NCI-H146 (cell line): ENCODE measurements at regions not wholly inside any gene's neighbourhood (a gene's known extent, or its start where the extent isn't known, plus 50 kb on each side); places are given as distances from the start of the nearest gene placed in this dataset.
"Not testable (repeated sequence)": the region's sequence is repeated elsewhere in the genome, so short reads cannot be mapped to it uniquely, and the experiment has no call there.

Source experiments
- DNase-seq: peaks from one replicate; lab custom pipeline; 2025; lab: John Stamatoyannopoulos, UW

DNA sequence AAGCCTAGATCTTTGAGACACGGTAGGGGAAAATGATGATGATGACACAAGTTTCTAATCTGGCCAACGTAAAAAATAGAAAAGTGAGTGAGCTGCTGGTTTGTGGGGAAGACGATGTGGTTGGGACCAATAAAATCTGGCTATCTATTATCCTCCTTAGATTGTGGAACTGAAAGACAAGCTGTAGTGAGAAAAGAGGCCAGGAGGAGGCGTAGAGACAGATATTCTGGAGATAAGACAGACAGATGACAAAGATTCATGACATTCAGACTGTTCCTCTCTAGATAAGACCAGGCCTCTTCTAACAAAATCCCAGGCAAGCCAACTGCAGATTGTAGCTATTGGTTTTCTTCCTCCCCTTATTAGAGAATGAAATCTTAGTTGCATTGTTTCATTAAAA, 376.3 kb upstream of the UBE2E3 start:
- peak; percentile 9 for DNase-seq

DNA sequence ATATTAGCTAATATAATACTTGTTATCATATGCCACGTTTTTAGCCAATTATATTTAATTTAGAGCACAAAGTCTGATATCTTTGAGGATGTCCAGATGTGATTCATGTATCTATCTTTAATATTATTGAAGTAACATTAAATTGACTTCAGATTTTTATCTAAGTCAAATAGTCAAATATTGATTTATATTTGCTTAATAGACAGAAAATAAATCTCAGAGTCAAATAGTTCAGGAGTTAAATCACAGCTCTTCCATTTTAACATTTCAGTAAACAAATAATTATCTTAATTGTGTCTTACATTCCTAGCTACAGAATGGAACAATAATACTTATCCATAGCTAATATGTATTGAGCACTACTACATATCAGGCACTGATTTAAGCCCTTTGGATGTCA, 379.4 kb upstream of the UBE2E3 start:
- DNase-seq, result no peak

DNA sequence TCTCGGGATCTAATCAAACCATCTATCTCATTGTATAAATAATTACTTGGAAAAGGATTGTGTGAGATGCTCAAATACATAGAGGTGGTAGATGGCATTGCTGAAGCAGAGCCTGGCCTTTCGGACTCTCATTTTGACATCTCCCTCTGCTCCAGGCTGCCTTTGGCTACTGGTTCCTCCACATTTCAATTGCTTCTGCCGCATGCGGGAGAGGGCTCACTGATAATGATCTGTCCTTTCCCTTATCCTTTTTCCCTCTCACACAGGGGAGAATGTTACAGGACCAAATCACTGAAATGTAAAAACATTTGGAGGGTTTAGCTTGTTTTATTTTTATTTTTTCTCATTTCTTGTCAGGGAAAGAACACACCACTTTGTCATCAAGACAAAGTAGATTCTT, 380.6 kb upstream of the UBE2E3 start:
- DNase-seq, result no peak

DNA sequence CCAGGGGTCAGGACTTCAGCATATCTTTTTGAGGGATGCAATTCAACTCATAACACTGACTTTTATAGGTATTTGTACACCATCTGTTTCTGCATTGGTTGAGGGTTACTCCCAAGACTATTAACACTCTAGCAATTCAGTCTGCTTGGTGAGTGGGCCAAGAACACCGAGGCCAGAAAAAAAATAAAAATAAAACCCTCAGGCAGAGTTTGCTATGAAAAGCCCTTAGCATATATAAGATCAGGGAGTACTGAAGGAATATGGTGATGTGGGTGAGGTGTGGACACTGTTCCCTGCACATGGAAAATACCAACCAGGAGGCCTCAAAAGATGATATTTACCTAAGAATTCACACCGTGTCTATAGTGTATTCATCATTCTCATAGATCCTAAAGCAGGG, 383.2 kb upstream of the UBE2E3 start:
- no peak for DNase-seq

DNA sequence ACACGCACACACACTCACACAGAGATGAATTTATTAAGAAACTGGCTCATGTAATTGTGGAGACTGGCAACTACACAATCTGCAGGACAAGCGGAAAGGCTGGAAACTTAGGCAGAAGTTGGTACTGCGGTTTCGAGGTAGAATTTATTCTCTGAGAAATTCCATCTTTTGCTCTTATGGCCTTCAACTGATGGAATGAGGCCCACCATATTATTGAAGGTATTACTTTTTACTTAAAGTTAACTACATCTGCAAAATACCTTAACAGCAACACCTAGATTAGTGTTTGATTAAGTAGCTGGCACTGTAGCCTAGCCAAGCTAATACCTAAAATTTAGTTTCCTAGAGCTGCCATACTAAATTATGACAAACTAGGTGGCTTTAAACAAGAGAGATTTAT, 384.0 kb upstream of the UBE2E3 start:
- no peak for DNase-seq

DNA sequence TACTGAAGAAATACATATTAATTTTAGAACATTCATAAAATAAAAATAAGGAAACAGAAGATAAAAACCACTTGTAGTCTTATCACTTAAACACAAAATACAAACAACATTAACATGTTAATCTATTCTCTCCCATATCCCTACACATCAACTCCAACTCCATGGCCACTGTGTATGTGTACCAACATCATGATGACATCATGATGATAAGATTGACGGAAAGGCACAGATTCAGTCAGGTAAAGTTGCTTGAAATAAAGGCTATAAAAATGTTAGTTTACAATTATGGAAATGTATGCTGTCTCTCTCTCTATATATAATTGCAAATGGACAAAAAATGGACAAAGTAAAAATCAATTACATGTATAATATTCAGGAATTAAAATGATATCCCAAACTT, 388.5 kb upstream of the UBE2E3 start:
- DNase-seq, result no peak

DNA sequence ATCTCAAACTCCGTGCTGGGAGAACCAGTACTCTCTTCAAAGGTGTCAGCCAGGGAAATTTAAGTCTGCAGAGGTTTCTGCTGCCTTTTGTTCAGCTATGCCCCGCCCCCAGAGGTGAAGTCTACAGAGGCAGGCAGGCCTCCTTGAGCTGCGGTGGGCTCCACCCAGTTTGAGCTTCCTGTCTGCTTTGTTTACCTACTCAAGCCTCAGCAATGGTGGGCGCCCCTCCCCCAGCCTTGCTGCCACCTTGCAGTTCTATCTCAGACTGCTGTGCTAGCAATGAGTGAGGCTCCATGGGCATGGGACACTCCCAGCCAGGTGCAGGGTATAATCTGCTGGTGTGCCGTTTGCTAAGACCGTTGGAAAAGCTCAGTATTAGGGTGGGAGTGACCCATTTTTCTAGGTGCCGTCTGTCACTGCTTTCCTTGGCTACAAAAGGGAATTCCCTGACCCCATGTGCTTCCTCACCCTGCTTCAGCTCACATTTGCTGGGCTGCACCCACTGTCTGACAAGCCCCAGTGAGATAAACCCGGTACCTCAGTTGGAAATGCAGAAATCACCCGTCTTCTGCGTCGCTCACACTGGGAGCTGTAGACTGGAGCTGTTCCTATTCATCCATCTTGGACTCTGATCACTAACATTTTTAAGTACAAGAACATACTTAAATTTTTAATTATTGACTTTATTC, 389.2 kb upstream of the UBE2E3 start:
- DNase-seq, result not testable (repeated sequence)

DNA sequence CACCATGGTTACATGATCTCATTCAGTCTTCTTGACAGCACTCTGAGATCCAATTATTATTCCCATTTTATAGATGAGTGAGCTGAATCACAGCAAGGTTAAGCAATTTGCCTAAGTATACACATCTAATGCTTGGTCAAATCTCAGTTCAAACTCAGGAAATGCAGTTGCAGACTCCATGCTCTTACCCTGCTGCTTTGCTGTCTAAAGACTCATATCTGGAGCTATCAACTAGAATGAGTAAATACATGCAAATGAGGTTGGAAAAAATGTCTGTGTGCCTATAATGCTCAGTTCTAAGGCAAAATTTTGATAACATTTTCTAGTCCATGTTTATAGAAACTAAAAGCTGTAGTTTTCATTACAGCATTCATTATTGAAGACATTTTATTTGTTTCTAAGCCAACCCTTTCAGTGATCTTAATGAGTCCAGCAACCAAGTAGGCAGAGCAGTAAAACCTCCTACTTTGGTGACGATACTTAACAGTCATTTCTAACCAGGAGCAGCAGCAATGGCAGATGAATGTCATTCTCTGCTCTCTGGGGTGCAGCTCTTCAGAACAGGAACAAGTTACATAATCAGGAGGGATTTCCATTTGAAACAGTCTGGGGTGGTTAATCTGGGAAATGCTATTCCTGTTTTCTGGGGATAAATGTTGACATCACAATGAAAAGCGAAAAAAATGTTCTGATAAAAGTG, 396.8 kb upstream of the UBE2E3 start:
- no peak for DNase-seq

DNA sequence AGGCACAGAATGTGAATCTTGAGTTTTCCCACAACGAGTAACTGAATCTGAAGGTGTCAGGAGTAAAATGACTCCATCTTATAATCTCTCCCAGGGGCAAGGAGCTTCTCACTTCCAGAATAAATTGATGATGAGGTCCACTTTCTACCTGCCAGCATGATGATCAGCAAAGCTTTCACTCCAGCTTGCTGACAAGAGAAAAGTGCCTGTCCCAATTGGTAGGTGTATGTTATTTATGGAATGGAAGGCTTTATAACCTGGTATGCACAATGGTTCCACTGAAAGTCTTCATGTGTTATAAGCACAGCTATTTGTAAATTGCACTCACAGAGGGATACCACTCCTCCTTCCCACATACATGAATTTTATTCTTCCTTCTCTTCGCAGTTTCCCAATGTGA, 401.0 kb upstream of the UBE2E3 start:
- DNase-seq, result no peak

DNA sequence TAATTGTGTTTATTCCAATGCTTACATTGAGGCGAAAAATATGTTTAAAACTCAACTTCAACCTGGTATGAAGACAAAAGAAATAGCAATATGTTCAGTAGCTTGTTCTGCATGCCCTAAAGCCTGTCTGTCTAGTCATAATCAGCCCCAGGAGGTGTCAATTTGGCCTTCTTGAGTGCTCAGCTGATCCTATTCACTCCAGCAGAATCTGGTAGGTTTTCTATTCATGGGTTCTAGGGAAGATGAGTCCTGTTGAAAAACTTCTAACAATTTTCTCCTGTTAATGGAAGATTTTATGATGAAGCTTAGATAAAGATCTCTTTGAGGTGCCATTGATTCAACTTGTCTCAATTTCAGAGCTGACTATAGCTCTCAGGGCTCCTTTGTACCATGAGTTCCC, 402.0 kb upstream of the UBE2E3 start:
- no peak for DNase-seq

DNA sequence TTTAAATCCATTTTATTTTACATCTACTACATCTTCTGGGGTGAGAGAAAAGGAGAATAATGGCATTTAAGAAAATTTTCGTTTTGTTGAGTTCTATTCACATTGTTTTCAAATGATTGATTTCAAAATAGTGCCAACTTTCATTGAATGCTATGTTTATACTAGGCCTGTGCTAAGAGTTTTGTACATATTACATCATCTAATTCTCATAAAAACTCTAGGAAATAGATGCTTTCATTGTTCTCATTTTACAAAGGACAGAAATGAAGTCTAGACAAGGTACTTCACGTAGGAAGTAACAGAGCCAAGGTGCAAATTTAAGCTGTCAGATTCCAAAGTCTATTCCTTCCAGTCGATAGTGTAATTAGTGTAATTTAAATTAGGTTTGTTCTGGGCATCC, 402.8 kb upstream of the UBE2E3 start:
- DNase-seq, result no peak

DNA sequence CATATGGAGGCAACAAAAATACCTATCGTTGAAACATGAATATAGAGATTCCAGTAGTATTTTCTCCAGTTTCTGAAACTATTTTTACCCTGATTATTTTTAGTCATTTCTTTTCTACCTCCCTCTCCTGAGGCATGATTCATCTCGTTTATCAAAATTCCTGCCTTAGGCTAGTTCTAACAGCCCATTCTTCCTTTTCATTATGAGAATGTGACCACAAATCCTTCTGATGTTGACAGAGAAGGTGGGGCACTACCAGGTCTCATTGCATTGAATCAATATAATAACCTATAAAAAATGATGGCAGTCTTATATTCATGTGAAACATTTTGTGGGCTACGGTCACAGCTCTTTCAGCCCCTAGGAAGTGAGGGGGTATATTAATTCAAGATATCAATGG, 406.5 kb upstream of the UBE2E3 start:
- DNase-seq, result peak; percentile 21

DNA sequence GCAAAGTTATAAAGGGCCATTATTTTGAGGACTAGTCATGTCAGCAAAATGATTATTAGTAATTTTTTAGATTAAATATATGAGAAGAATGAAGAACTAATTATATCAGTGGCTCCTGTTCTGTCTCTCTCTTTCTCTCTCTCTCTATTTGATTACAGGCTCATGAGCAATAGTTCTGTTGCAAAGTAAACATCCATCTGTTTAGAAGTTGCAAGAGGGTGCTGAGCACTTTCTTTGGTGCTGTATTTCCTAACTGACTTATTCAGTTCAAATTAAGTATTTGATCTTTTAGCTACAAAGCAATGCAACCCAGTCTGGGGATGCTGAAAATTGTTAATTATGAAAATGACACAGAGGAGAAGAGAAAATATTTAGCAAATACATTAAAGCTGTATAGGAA, 408.1 kb upstream of the UBE2E3 start:
- DNase-seq, result no peak

DNA sequence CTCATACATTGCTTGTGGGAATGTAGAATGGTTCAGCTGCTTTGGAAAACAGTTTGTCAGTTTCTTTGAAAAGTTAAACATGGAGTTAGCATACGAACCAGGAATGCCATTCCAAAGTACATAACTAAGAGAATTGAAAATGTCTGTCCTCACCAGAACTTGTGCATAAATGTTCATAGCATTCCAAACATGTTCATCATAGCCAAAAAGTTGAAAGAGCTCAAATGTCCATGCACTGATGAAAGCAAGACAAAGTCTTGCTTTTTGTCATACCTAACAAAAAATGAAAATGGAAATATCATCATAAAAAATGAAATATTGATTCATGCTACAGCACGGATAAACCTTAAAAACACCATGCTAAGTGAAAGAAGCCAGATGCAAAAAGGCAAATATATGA, 408.8 kb upstream of the UBE2E3 start:
- DNase-seq, result no peak

DNA sequence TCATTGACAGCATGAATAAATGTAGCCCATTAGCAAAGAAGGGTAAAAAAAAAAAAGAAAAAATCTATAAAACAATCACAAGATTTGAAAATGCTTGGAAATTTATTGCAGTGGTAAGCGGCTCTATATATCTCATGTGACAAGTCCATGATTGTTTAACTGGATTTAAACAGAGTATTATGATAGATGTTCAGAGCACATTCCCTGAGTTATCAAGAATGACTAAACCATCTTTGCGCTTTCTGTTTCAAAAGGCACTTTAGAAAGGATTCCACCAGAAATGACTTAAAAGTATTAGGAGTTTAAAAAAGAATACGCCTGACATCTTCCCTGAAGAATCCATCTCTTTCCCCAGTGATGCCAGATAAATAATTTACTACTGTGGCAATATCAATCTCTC, 409.5 kb upstream of the UBE2E3 start:
- no peak for DNase-seq

DNA sequence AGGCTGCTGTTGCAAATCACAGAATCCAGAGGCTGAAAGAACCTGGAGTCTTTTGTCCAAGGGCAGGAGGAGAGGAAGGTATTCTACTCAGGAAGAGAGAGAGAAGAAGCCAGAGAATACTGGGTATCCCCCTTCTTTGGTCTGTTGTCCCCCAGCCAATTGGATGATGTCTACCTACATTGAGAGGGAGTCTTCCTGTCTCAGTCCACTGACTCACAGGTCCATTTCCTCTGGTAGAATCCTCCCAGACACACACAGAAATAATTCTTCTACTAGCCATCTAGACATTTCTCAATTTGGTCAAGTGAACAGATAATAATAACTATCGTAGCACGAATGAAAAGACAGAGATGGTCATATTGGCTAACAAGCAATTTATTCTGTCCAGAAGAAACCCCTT, 416.4 kb upstream of the UBE2E3 start:
- DNase-seq, result no peak

DNA sequence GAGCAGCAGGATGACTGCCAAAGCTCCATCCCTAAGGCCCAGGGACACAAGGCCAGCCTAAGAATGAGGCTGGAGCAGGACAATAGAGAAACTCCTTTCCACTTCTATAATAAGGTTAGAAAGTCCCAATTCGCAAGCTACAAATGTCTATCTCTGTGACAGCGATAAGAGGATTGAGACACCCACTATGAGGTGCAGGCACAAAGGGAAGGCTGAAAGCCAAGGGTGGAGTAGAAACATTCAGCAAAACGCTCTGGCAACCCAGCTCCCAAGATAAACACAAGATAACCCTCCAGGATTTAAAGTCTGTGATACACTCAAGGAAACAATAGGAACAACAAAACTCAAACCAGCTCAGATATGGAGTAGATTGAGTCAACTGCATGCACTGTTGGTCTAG, 418.0 kb upstream of the UBE2E3 start:
- no peak for DNase-seq

DNA sequence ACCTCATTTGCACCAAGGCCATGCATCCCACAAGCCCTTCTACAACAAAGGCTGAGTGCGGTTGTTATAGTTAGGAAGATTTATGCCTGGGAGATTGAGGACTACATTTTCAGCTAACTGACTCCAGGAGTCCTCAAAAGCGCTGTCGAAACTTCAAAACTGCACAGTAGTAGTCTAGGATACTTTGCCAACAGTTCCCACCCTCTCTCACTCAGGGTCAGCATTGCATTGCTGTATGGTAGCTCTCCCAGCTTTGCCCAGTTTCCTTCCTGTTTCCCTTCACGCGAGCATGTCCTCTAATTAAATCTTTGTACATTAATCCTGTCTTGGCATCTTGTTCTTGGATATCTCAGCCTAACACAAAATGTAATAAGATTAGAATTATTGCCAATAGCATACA, 420.6 kb upstream of the UBE2E3 start:
- DNase-seq, result no peak

DNA sequence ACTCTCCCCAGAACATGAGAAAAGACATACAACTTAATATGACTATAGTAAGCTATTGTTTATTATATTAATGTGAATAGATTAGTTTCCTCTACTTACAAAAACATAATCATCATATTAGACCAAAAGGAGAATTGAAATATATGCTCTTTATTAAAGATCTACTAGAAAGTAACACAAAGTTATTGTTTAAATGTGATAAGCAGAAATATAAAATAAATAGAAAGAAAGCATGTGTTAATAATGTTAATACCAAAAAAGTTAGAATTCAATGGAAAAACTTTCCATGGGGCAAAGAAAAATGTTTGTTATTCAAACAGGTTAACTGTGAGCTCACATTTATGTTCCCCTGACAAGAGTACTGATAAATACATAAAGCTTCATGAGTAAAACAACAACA, 421.4 kb upstream of the UBE2E3 start:
- no peak for DNase-seq

DNA sequence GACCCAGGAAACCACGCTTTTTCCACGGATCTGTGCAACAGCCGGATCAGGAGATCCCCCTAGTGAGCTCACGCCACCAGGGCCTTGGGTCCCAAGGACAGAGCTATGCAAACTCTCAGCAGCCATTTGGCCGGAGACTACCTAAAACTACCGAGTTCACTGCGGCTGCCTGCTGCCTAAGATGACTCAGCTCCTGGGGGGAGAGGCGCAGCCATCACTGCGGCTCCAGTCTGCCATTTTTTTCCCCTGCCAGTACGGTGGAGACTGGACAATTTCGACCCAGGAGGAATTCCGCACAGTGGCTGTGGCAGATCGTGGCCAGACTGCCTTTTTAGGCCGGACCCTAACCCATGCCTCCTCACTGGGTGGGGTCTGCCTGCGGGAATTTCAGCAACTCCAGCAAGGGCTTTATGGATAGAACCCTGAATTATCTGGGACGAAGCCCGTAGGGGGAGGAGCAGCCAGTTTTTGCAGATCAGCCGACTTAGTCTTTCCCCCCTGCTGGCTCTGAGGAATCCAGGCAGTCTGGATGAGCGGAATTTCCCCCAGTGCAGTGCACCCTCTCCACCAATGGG, 424.9 kb upstream of the UBE2E3 start:
- DNase-seq, result no peak

DNA sequence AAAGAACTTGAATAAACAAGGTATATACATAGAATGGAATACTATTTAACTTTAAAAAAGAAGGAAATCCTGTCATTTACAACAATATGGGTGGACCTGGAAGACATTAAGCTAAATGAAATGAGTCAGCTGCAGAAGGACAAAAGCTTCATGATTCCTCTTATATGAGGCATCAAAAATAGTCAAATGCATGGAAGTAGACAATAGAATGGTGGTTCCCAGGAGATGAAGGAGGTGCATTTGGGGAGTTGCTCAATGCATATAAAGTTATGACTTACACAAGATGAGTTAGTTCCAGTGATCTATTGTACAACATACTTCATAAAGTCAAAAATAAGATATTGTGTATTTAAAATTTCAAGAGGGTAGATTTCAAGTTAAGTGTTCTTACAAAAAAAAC, 426.1 kb upstream of the UBE2E3 start:
- no peak for DNase-seq

DNA sequence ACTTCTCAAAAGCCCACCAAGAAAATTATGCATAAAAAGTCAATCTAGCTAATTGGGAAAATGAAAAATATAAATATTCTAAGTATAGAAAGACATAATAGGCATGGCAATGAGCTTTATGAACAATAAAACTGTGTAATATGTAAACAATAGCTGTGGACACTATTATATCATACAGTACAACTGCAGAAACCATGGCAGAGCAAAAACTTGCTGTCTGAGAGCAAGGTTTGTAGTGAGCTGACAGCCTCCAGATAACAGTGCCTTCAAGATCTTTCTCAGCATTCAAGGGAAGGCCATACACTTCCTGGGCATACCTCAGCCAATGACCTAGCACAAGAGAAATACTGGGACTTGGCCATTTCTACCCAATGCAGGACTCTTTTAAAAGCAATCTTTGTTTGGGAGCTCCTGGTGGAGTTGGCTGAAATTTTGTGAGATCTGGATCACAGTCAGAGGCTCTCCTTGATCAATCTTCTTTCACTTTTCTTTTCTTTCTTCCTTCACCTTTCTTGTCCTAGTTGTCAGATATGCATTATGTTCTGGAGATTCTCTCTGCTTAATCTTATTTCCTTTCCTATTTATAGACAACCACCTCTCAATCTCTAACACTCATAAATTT, 427.2 kb upstream of the UBE2E3 start:
- no peak for DNase-seq

DNA sequence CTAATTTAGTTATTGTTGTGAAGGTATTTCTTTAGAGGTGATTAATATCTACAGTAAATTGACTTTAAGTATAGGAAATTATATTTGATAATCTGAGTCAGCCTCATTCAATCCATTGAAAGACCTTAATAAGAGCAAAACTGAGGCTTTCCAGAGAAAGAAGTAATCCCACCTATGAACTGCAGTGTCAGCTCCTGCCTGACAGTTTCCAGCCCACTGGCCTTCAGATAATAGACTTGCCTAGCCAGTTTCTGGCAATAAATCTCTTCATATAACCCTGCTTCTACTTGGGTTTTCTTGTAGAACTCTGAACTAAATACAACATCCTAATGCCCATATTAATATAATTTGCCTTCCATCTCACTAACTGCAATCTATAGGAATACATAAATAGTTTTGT, 437.9 kb upstream of the UBE2E3 start:
- peak; percentile 13 for DNase-seq
